Activated B cell treated with CpG ODN at 0.5 μM for 24 hours (primary cell): ENCODE measurements at regions not wholly inside any gene's neighbourhood (a gene's known extent, or its start where the extent isn't known, plus 50 kb on each side); places are given as distances from the start of the nearest gene placed in this dataset.

Source experiments
- ATAC-seq: fragments of 200-7000 bp; cut with Tn5 transposase; one replicate; pipeline ENCODE4 v1.10.0; 2021; ENCODE audit warnings: low read depth, mild to moderate bottlenecking, moderate library complexity
- CTCF ChIA-PET: fragments of 350-600 bp; sonication (Branson Sonifier 250); formaldehyde crosslinking; loops from one replicate; lab custom pipeline; 2021; ENCODE audit warnings: antibody characterized with exemption; lab: Charles Lee
- POLR2A ChIA-PET: fragments of 350-600 bp; sonication (Branson Sonifier 250); formaldehyde crosslinking; loops from one replicate; lab custom pipeline; 2021; ENCODE audit warnings: antibody characterized with exemption; lab: Charles Lee
- DNase-seq: peaks from one replicate; pipeline ENCODE4 v3.0.0; 2022
- H3K27ac Mint-ChIP-seq: one replicate; pipeline ENCODE4 v1.8.0; 2020; ENCODE audit warnings: mixed read lengths
- H3K27me3 Mint-ChIP-seq: one replicate; pipeline ENCODE4 v1.8.0; 2021; ENCODE audit warnings: mixed read lengths
- H3K36me3 Mint-ChIP-seq: one replicate; pipeline ENCODE4 v1.8.0; 2021; ENCODE audit warnings: low read depth, mixed read lengths
- H3K4me1 Mint-ChIP-seq: one replicate; pipeline ENCODE4 v1.8.0; 2021; ENCODE audit warnings: mixed read lengths
- H3K4me3 Mint-ChIP-seq: one replicate; pipeline ENCODE4 v1.8.0; 2020; ENCODE audit warnings: mild to moderate bottlenecking, mixed read lengths
- H3K9me3 Mint-ChIP-seq: one replicate; pipeline ENCODE4 v1.8.0; 2020; ENCODE audit warnings: mixed read lengths
- CTCF ChIP-seq: fragments of 200-600 bp; IDR thresholded peaks from one replicate; pipeline ENCODE4 v1.8.0; 2022; ENCODE audit warnings: antibody characterized with exemption, mild to moderate bottlenecking
- intact Hi-C: fragments of 100-400 bp; cut with micrococcal nuclease; formaldehyde crosslinking; loops from one replicate; pipeline ENCODE4 v1.15.1; 2024

DNA sequence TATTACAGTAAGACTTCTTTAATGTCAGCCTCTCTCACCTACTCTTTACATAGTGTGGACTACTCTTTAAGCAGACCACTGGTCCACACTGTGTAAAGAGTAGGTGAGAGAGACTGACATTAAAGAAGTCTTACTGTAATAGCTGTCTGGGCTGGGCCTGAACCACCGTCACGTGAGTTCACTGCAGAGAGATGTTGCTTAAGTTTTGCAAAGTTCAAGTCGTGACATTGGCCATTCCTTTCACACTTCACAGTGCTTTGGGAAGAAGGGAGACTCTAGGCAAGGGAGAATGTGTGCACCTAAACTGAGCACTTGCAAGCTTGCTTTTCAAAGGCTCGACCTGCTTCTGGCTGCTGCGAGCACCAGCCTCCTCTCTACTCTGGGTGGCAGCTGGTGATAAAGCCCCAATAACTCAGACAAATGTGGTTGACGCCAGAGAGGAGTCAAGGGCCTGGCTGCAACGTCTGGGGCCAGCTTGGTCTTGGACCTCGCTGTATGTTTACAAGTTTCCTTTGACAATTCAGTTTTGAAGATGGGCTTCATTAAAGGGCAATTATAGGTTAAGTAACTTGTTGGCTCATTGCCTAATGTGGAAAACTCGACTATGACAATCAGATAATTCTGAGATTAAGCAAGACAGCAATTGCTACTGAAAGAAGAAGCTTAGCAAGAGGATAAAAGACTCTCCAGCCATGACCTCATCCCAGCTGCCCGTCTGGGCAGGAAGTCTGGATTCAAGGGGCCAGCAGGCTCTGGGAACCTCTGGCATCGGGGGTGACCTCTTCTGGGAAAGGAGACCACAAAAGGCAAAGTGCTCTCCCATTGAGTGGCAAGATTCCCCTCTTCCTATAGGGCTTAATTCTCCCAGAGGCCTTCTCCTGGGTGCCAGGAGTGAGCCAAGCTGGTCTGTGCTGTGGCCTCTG, 242.1 kb upstream of the TLE3 start:
- TF ChIP-seq CTCF = no peak
- no peak for DNase-seq
- Mint-ChIP-seq H3K27ac (no peak overlapping the region), H3K4me1 (peaks cover 17% of the 10 kb centered on the region), H3K27me3 (no peaks in the 10 kb centered on the region), H3K36me3 (no peaks in the 10 kb centered on the region), H3K9me3 (no peaks in the 10 kb centered on the region), H3K4me3 (no peak overlapping the region)
- CTCF ChIA-PET = interaction anchor here (0.6 kb wide), 1 partner anchor 65 kb away, joined by 3 read pairs; no protein-coding TSS in a partner anchor
- no peak for ATAC-seq
- POLR2A ChIA-PET = no interaction called here
- intact Hi-C loops = no loop called here

- no peak overlapping the region for H3K27ac Mint-ChIP-seq
- CTCF ChIA-PET = no interaction called here
- peaks cover 3% of the 10 kb centered on the region for H3K36me3 Mint-ChIP-seq
Measured at GRCh38 chr15:70337277-70338186, 239.8 kb upstream of the TLE3 start.

DNA sequence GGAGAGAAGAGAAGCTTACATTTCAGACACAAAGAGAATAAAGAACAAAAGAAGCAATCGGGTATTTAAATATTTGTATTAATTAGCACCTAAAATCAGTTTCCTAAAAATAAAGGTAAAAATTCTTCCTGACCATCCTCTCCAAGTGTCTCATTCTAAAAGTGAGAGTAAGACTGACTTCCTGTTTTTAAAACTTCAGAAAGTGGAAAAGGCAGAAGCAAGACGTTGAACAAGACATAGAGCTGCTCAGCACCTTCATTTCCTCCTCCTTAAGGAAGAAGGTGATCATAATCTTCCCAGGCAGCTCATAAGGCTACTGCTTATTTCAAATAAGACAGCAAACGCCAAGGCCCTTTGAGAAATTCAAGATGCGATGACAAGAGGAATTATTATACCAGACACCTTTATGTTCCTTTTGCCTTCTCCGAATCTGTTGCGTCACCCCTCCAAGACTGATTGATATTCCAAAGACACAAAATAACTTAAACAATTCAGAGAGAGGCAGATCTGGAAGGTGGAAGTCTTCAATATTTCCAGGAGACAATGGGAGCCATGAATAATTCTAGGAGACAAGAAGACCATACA, 238.8 kb upstream of the TLE3 start:
- ChIA-PET POLR2A (no interaction called here), CTCF (no interaction called here)
- no peak for DNase-seq
- peaks cover 5% of the 10 kb centered on the region for H3K36me3 Mint-ChIP-seq
- H3K27ac Mint-ChIP-seq = no peak overlapping the region
- no peak overlapping the region for H3K4me3 Mint-ChIP-seq
- H3K27me3 Mint-ChIP-seq = no peaks in the 10 kb centered on the region
- H3K4me1 Mint-ChIP-seq = peaks cover 17% of the 10 kb centered on the region
- no peak for ATAC-seq
- TF ChIP-seq CTCF = no peak
- intact Hi-C loops = no loop called here
- peaks cover 17% of the 10 kb centered on the region for H3K9me3 Mint-ChIP-seq

More at GRCh38 chr15:70337277-70338186, 239.8 kb upstream of the TLE3 start:
- H3K9me3 Mint-ChIP-seq = peaks cover 15% of the 10 kb centered on the region
- intact Hi-C loops = no loop called here
- DNase-seq (no peak), ATAC-seq (no peak)
- no peak overlapping the region for H3K4me3 Mint-ChIP-seq
- peaks cover 17% of the 10 kb centered on the region for H3K4me1 Mint-ChIP-seq
- no peaks in the 10 kb centered on the region for H3K27me3 Mint-ChIP-seq
- POLR2A ChIA-PET = no interaction called here
- TF ChIP-seq CTCF = no peak

- no peak for TF ChIP-seq CTCF
- H3K9me3 Mint-ChIP-seq = peaks cover 17% of the 10 kb centered on the region
- POLR2A ChIA-PET = no interaction called here
Measured at GRCh38 chr15:70334286-70334685, 236.6 kb upstream of the TLE3 start.

More at GRCh38 chr15:70334286-70334685, 236.6 kb upstream of the TLE3 start:
- ATAC-seq (no peak), DNase-seq (no peak)
- no peaks in the 10 kb centered on the region for H3K27me3 Mint-ChIP-seq
- H3K36me3 Mint-ChIP-seq = peaks cover 5% of the 10 kb centered on the region
- CTCF ChIA-PET = interaction anchor here (1.2 kb wide), 1 partner anchor 12 kb away, joined by 3 read pairs; no protein-coding TSS in a partner anchor
- intact Hi-C loops = no loop called here
- H3K4me1 Mint-ChIP-seq = peaks cover 18% of the 10 kb centered on the region
- no peak overlapping the region for H3K27ac Mint-ChIP-seq
- H3K4me3 Mint-ChIP-seq = no peak overlapping the region
